HCT116 (cell line): ENCODE measurements at regions not wholly inside any gene's neighbourhood (a gene's known extent, or its start where the extent isn't known, plus 50 kb on each side); places are given as distances from the start of the nearest gene placed in this dataset.

Experiments used
- ATAC-seq: fragments of 200-7000 bp; cut with Tn5 transposase; 2 replicates; pipeline ENCODE4 v1.9.1; 2020; ENCODE audit warnings: mild to moderate bottlenecking, moderate library complexity
- BruUV-seq: library from RNA; stranded (reverse); fragments of 400-500 nt; replicated peaks from 2 replicates; lab custom pipeline; 2021; lab: Mats Ljungman, UMichigan
- CTCF ChIA-PET: fragments of 300-600 bp; sonication (Branson Sonifier 250); formaldehyde crosslinking; loops from one replicate; lab custom pipeline; 2021; ENCODE audit warnings: antibody characterized with exemption; lab: Charles Lee
- POLR2A ChIA-PET: fragments of 300-600, 350-600 bp; sonication (Branson Sonifier 250); formaldehyde crosslinking; loops from one replicate; lab custom pipeline; 2021; ENCODE audit warnings: antibody characterized with exemption; lab: Charles Lee
- RAD21 ChIA-PET, 2 experiments: fragments of 300-600 bp; sonication (Branson Sonifier 250); formaldehyde crosslinking; loops; one replicate each; lab custom pipeline; 2023; ENCODE audit warnings: low total read pairs in 2 of 2; ENCODE audit not compliant: uncharacterized antibody in 2 of 2, unreplicated experiment in 2 of 2, low non-redundant PET in 1 of 2; lab: Charles Lee
- DNase-seq: peaks from one replicate; pipeline ENCODE4 v3.0.0-alpha.2; 2010; ENCODE audit warnings: low read depth, low spot score
- H2AFZ ChIP-seq: fragments of 200-600 bp; shearing (Covaris generic), sonication (generic); 2 replicates; pipeline ENCODE4 v1.6.1; 2017; ENCODE audit warnings: low read depth, mixed run types, mixed read lengths, antibody characterized with exemption, low read length; ENCODE audit not compliant: poor library complexity, severe bottlenecking
- H3K27ac ChIP-seq: 2 replicates; pipeline ENCODE4 v1.5.1; 2012; ENCODE audit warnings: low read depth, low read length
- H3K27me3 ChIP-seq: fragments of 200-600 bp; sonication (generic); 2 replicates; pipeline ENCODE4 v1.6.1; 2016; ENCODE audit warnings: mixed run types, low read length, mixed read lengths; ENCODE audit not compliant: insufficient read depth
- H3K36me3 ChIP-seq, 2 experiments: fragments of 200-500 bp in 1 of 2; fragments of 200-600 bp in 1 of 2; sonication (Bioruptor generic) in 1 of 2; sonication (generic) in 1 of 2; 2 replicates each; pipeline versions ENCODE4 v1.5.1 to v1.6.1; 2014 to 2016; ENCODE audit warnings: low read length in 2 of 2, inconsistent platforms in 1 of 2, mixed read lengths in 1 of 2, mixed run types in 1 of 2; ENCODE audit not compliant: insufficient read depth in 2 of 2, control insufficient read depth in 1 of 2
- H3K4me1 ChIP-seq, 2 experiments: fragments of 200-600 bp in 1 of 2; sonication (generic) in 1 of 2; 2 replicates each; pipeline versions ENCODE4 v1.5.1 to v1.6.1; 2012 to 2017; ENCODE audit warnings: low read length in 2 of 2, inconsistent platforms in 1 of 2, mild to moderate bottlenecking in 1 of 2, mixed read lengths in 1 of 2, mixed run types in 1 of 2, moderate library complexity in 1 of 2; ENCODE audit not compliant: insufficient read depth in 2 of 2, control insufficient read depth in 1 of 2
- H3K4me2 ChIP-seq: fragments of 200-600 bp; sonication (generic); 2 replicates; pipeline ENCODE4 v1.6.1; 2017; ENCODE audit warnings: mixed run types, low read length, mixed read lengths
- H3K4me3 ChIP-seq, 2 experiments: fragments of 200-600 bp in 1 of 2; sonication (generic) in 1 of 2; replicated peaks in 1 of 2; 2 replicates each; pipeline ENCODE4 v1.5.1; 2011 to 2016; ENCODE audit warnings: low read length in 2 of 2, control low read depth in 1 of 2, low read depth in 1 of 2, mild to moderate bottlenecking in 1 of 2, mixed read lengths in 1 of 2, mixed run types in 1 of 2
- H3K79me2 ChIP-seq: fragments of 200-600 bp; sonication (generic); 2 replicates; pipeline ENCODE4 v1.6.1; 2017; ENCODE audit warnings: mild to moderate bottlenecking, mixed run types, low read length, moderate library complexity, mixed read lengths; ENCODE audit not compliant: insufficient read depth
- H3K9ac ChIP-seq: fragments of 200-600 bp; sonication (generic); 2 replicates; pipeline ENCODE4 v1.6.1; 2016; ENCODE audit warnings: low read length, mixed read lengths
- H3K9me2 ChIP-seq: fragments of 200-600 bp; sonication (generic), shearing (Covaris generic); 2 replicates; pipeline ENCODE4 v1.6.1; 2017; ENCODE audit warnings: mixed run types, mild to moderate bottlenecking, moderate library complexity; ENCODE audit not compliant: insufficient read depth
- H3K9me3 ChIP-seq, 2 experiments: fragments of 200-500 bp in 1 of 2; fragments of 200-600 bp in 1 of 2; sonication (Bioruptor generic) in 1 of 2; sonication (generic) in 1 of 2; 2 replicates each; pipeline ENCODE4 v1.6.1; 2014 to 2017; ENCODE audit warnings: low read length in 2 of 2, mixed read lengths in 2 of 2, inconsistent platforms in 1 of 2, low read depth in 1 of 2, mild to moderate bottlenecking in 1 of 2, mixed run types in 1 of 2, moderate library complexity in 1 of 2; ENCODE audit not compliant: control insufficient read depth in 1 of 2, insufficient read depth in 1 of 2
- H4K20me1 ChIP-seq: fragments of 200-600 bp; sonication (generic), shearing (Covaris generic); 2 replicates; pipeline ENCODE4 v1.6.1; 2017; ENCODE audit warnings: mixed run types, mild to moderate bottlenecking, moderate library complexity; ENCODE audit not compliant: insufficient read depth
- CBX3 ChIP-seq: IDR thresholded peaks from 2 replicates; pipeline ENCODE4 v1.6.1; 2012; ENCODE audit warnings: low read depth
- EZH2 ChIP-seq: fragments of 200-600 bp; sonication (generic); IDR thresholded peaks from 2 replicates; pipeline ENCODE4 v1.6.1; 2017; ENCODE audit warnings: antibody characterized with exemption, mixed run types
- JUND ChIP-seq: IDR thresholded peaks from 2 replicates; pipeline ENCODE4 v1.6.1; 2012
- RAD21 ChIP-seq: IDR thresholded peaks from 2 replicates; pipeline ENCODE4 v1.6.1; 2012; ENCODE audit warnings: low read depth, mild to moderate bottlenecking
- SRF ChIP-seq: IDR thresholded peaks from 2 replicates; pipeline ENCODE4 v1.6.1; 2012; ENCODE audit warnings: low read depth
- ZNF274 ChIP-seq: fragments of 200-500 bp; sonication (Bioruptor generic); IDR thresholded peaks from 2 replicates; pipeline ENCODE4 v1.6.1; 2014; ENCODE audit warnings: mild to moderate bottlenecking, low read depth, low read length, inconsistent platforms
- intact Hi-C: fragments of 100-400 bp; cut with micrococcal nuclease; formaldehyde crosslinking; loops from 2 replicates; pipeline ENCODE4 v1.10.0; 2022
- TF ChIP-seq, protein P1 (sequence below): IDR thresholded peaks from 2 replicates; pipeline ENCODE4 v1.6.1; 2012
- TF ChIP-seq, protein P2 (sequence below): IDR thresholded peaks from 2 replicates; pipeline ENCODE4 v1.6.1; 2012; ENCODE audit warnings: low read depth
- TF ChIP-seq, protein P3 (sequence below): IDR thresholded peaks from 2 replicates; pipeline ENCODE4 v1.6.1; 2011; ENCODE audit warnings: mild to moderate bottlenecking, low read length, moderate library complexity; ENCODE audit not compliant: insufficient replicate concordance; ENCODE audit errors: extremely low read depth

DNA sequence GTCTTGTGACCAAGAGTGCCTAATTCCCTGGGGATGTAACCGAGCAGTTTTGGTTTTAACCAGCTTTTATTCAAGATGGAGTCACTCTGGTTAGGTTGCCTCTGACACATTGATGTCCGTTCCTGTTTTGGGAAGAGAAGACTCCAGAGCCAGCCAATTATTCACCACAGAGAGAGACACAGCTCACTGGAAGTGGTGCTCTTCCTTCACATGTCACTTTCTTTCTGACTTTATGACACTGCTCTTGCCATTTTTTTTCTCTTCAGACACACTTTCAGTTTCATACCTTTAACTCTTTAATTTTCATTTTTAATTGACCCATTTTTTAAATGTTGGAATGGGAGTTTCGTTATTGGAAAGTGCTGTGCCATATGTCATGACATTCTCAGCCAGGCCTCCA lies 418.4 kb upstream of the FSTL5 start:
- intact Hi-C loops = no loop called here
- Histone ChIP-seq H3K4me1 (no peaks in the 10 kb centered on the region), H3K9ac (no peak overlapping the region), H3K9me2 (no peaks in the 10 kb centered on the region; the same call in 1 of the 2 replicates), H3K4me2 (no peak overlapping the region), H3K79me2 (no peaks in the 10 kb centered on the region), H3K36me3 (no peaks in the 10 kb centered on the region), H3K27me3 (no peaks in the 10 kb centered on the region), H2AFZ (no peak overlapping the region), H3K4me3 (no peak overlapping the region), H3K9me3 (no peaks in the 10 kb centered on the region), H3K27ac (no peak overlapping the region), H4K20me1 (no peaks in the 10 kb centered on the region)
- ATAC-seq (no peak), DNase-seq (no peak)
- ChIA-PET POLR2A (no interaction called here), CTCF (no interaction called here), RAD21 (no interaction called here)
- BruUV-seq = no TSS peak
- TF ChIP-seq SRF = no peak
- TF ChIP-seq, protein P1, sequence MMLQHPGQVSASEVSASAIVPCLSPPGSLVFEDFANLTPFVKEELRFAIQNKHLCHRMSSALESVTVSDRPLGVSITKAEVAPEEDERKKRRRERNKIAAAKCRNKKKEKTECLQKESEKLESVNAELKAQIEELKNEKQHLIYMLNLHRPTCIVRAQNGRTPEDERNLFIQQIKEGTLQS = no peak
- TF ChIP-seq RAD21 = no peak
- TF ChIP-seq JUND = no peak
- TF ChIP-seq, protein P2, sequence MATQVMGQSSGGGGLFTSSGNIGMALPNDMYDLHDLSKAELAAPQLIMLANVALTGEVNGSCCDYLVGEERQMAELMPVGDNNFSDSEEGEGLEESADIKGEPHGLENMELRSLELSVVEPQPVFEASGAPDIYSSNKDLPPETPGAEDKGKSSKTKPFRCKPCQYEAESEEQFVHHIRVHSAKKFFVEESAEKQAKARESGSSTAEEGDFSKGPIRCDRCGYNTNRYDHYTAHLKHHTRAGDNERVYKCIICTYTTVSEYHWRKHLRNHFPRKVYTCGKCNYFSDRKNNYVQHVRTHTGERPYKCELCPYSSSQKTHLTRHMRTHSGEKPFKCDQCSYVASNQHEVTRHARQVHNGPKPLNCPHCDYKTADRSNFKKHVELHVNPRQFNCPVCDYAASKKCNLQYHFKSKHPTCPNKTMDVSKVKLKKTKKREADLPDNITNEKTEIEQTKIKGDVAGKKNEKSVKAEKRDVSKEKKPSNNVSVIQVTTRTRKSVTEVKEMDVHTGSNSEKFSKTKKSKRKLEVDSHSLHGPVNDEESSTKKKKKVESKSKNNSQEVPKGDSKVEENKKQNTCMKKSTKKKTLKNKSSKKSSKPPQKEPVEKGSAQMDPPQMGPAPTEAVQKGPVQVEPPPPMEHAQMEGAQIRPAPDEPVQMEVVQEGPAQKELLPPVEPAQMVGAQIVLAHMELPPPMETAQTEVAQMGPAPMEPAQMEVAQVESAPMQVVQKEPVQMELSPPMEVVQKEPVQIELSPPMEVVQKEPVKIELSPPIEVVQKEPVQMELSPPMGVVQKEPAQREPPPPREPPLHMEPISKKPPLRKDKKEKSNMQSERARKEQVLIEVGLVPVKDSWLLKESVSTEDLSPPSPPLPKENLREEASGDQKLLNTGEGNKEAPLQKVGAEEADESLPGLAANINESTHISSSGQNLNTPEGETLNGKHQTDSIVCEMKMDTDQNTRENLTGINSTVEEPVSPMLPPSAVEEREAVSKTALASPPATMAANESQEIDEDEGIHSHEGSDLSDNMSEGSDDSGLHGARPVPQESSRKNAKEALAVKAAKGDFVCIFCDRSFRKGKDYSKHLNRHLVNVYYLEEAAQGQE = no peak
- TF ChIP-seq EZH2 = no peak

DNA sequence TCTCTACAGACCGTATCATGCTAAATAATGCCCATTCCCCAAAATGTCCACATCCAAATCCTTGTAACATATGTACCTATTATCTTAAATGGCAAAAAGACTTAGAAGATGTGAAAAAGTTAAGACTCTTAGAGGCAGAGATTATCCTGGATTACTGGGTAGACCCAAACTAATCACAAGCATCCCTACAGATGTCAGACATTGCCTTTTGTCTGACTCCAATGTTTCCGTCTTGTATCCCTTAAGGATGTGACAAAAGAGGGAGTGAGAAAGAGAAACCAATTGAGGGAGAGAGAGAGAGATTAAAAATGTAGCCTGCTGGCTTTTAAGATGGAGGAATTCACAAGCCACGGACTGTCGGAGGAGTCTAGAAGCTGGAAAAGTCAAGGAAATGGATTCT lies 401.9 kb upstream of the FSTL5 start:
- CTCF ChIA-PET = no interaction called here
- H3K4me1 ChIP-seq = no peaks in the 10 kb centered on the region
- POLR2A ChIA-PET = no interaction called here
- intact Hi-C loops = no loop called here
- no TSS peak for BruUV-seq
- no peaks in the 10 kb centered on the region; the same call in 1 of the 2 replicates for H3K9me2 ChIP-seq
- DNase-seq = no peak
- no peak overlapping the region for H3K9ac ChIP-seq
- H2AFZ ChIP-seq = no peak overlapping the region
- RAD21 ChIA-PET = no interaction called here
- no peaks in the 10 kb centered on the region for H3K9me3 ChIP-seq
- no peak overlapping the region for H3K4me3 ChIP-seq
- H3K4me2 ChIP-seq = no peak overlapping the region
- H4K20me1 ChIP-seq = no peaks in the 10 kb centered on the region
- no peak for ATAC-seq
- H3K27ac ChIP-seq = no peak overlapping the region
- H3K36me3 ChIP-seq = no peaks in the 10 kb centered on the region
- H3K79me2 ChIP-seq = no peaks in the 10 kb centered on the region
- no peaks in the 10 kb centered on the region for H3K27me3 ChIP-seq
- no peak for TF ChIP-seq ZNF274
- TF ChIP-seq EZH2 = no peak
- TF ChIP-seq SRF = no peak
- TF ChIP-seq CBX3 = no peak
- TF ChIP-seq JUND = no peak
- TF ChIP-seq, protein P3, sequence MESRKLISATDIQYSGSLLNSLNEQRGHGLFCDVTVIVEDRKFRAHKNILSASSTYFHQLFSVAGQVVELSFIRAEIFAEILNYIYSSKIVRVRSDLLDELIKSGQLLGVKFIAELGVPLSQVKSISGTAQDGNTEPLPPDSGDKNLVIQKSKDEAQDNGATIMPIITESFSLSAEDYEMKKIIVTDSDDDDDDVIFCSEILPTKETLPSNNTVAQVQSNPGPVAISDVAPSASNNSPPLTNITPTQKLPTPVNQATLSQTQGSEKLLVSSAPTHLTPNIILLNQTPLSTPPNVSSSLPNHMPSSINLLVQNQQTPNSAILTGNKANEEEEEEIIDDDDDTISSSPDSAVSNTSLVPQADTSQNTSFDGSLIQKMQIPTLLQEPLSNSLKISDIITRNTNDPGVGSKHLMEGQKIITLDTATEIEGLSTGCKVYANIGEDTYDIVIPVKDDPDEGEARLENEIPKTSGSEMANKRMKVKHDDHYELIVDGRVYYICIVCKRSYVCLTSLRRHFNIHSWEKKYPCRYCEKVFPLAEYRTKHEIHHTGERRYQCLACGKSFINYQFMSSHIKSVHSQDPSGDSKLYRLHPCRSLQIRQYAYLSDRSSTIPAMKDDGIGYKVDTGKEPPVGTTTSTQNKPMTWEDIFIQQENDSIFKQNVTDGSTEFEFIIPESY = no peak
- TF ChIP-seq, protein P2 = no peak
- no peak for TF ChIP-seq RAD21
